GM12865 (cell line): ENCODE measurements at regions not wholly inside any gene's neighbourhood (a gene's known extent, or its start where the extent isn't known, plus 50 kb on each side); places are given as distances from the start of the nearest gene placed in this dataset.

Source experiments
- DNase-seq: peaks from one replicate; pipeline ENCODE4 v3.0.0; 2010; ENCODE audit warnings: low read depth
- H3K4me3 ChIP-seq: 2 replicates; pipeline ENCODE4 v1.5.1; 2011; ENCODE audit warnings: mild to moderate bottlenecking, low read depth, low read length, control low read depth
- CTCF ChIP-seq: IDR thresholded peaks from 2 replicates; pipeline ENCODE4 v1.5.1; 2011; ENCODE audit warnings: low read length, control low read depth, low read depth, inconsistent platforms; ENCODE audit not compliant: insufficient read depth; ENCODE audit errors: missing control alignments

GRCh38 chr10:108688314-108688713 is 1235.0 kb downstream of the XPNPEP1 start:
- DNase-seq, result no peak
- no peak for TF ChIP-seq CTCF
- no peak overlapping the region for H3K4me3 ChIP-seq

DNA sequence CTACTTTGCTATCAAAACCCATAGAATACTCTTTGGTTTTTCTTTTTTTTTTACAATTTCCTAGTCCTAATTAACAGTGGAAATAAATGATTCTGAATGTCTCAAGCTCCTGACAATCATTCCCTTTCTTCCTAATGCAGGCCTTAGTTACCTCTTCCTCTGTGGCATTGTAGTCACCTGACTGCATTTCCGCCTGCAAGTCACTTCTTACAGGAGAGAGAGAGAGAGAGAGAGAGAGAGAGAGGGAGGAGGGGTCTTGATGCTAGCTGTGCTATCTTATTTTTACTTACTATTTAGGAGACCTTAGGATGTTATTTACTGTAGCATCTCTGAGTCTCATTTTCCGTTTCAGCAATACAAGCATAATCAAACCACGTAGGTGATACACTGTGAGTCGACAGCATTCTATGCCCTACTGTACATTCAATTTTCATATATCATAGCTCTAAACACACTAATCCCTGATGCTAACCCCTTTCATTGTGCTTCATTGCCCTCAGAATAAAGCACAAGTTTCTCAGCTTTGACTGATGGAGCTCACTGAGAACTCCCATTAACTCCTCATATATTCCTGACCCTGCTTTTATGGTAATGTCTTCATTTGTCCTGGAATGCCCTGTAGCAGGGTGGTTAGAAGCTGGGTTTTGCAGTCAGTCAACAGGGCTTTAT is 1237.3 kb downstream of the XPNPEP1 start:
- no peak overlapping the region for H3K4me3 ChIP-seq
- no peak for TF ChIP-seq CTCF
- no peak for DNase-seq

DNA sequence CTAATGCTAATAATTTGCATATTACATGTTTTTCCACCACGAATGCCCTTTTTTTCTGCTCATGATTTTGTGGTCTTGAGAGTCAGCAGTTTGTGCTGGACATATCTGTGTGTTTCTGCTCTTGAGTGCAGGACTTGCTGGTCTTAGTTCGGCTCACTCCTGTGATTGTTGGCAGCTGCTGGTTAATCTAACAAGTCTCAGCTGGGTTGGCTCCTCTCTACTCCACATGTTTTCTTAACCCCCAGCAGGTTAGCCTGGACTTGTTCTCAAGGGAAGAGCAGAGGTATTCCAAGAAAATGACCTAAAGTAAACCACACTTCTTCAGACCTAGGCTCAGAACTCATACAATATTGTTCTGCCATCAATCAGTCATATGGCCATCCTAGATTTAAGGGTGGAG is 1238.9 kb downstream of the XPNPEP1 start:
- DNase-seq, result no peak
- no peak overlapping the region for H3K4me3 ChIP-seq
- TF ChIP-seq CTCF, result no peak

DNA sequence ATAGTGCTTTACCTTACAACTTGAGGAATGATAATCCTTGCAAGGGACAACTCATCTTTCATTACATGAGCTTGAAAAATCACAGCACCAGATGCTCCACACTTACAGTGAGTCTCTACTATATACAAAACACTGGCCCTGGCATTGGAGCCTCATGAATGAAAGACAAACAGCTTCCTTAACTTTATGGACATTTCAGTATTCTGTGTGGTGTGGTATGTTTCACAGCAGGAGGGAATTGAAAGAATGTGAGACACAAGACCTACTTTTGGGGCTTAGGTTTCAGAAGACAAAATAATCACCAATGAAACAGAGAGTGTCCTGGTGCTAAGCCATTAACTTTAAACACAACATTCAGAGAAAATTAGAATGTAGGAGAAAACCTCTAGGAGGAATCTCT is 1249.6 kb downstream of the XPNPEP1 start:
- no peak overlapping the region for H3K4me3 ChIP-seq
- no peak for DNase-seq
- no peak for TF ChIP-seq CTCF

DNA sequence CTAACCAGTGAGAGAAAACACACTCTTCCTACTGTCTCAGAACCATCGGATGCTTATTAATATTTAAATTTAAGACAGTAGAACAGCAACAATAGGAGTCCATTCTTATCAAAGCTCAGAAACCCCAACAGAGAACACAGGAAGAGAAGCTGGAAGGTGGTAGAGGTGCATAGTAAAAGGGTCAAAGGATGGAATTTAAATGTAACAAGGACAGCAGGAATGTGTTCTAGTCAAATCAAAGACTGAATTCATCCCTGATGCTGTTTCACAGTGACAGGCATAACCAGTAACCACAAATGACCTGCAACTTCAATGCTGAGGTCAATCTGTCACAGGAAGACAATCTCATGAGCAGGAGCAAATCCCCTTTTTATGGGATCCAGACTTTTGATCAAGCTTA is 1259.7 kb downstream of the XPNPEP1 start:
- TF ChIP-seq CTCF, result no peak
- H3K4me3 ChIP-seq, result no peak overlapping the region
- DNase-seq, result no peak

DNA sequence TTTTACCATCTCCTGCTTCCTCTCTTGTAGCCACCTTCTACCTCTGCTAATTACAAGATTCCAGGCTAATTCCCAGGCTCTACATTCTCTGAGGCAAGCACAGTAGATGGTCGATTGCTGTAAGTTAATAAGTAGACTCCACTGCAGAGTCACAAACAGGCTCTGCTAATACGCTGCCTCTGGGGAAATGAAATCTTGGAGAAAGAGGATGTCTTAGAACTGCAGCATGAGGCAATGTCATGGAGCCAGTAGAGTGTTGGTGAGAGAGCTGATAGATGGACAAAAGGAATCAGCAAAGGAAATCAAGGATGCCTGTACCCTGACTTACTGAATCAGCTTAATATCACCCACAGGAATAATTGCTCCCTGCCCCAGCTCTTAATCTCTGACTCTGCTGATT is 1260.3 kb downstream of the XPNPEP1 start:
- no peak for TF ChIP-seq CTCF
- DNase-seq, result no peak
- no peak overlapping the region for H3K4me3 ChIP-seq

- no peak overlapping the region for H3K4me3 ChIP-seq
- DNase-seq, result no peak
- no peak for TF ChIP-seq CTCF
Measured at GRCh38 chr10:108655057-108655456, 1268.3 kb downstream of the XPNPEP1 start.
